Omental fat pad (tissue), 3 donors: ENCODE measurements at regions not wholly inside any gene's neighbourhood (a gene's known extent, or its start where the extent isn't known, plus 50 kb on each side); places are given as distances from the start of the nearest gene placed in this dataset.

Source experiments
- ATAC-seq: fragments of 150-250 bp; one replicate; pipeline ENCODE4 v1.9.1; 2016; ENCODE audit warnings: mild to moderate bottlenecking, moderate library complexity; ENCODE audit not compliant: low FRiP score
- DNase-seq: peaks from one replicate; pipeline ENCODE4 v3.0.0-alpha.2; 2019; ENCODE audit warnings: low spot score
- TF ChIP-seq, protein P1 (sequence below), 3 donors: fragments of 450-650 bp; IDR thresholded peaks; one replicate each; pipeline ENCODE4 v1.5.1; 2016 to 2017; ENCODE audit warnings: antibody characterized with exemption in 3 of 3, mild to moderate bottlenecking in 3 of 3, moderate library complexity in 2 of 3

DNA sequence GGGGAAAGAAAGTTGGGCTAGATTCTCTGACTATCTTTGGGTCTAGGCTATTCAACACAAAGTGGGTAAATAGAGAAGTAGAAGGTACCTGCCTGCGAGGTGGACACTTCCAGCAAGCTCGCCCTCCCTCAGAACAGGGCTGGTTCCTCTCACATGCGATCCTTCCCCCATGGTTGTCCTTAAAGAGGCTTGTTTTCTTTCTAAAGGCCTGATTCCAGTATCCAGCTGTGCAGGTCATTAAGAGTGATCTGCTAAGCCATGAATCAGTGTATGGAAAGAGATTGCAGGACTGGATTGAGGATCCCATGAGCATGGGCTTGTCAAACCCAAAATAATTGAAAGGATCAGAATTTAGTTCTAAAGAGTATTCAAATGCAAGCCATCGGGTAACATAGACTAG, 189.0 kb downstream of the URB2 start:
- ATAC-seq, result no peak
- TF ChIP-seq, protein P1, sequence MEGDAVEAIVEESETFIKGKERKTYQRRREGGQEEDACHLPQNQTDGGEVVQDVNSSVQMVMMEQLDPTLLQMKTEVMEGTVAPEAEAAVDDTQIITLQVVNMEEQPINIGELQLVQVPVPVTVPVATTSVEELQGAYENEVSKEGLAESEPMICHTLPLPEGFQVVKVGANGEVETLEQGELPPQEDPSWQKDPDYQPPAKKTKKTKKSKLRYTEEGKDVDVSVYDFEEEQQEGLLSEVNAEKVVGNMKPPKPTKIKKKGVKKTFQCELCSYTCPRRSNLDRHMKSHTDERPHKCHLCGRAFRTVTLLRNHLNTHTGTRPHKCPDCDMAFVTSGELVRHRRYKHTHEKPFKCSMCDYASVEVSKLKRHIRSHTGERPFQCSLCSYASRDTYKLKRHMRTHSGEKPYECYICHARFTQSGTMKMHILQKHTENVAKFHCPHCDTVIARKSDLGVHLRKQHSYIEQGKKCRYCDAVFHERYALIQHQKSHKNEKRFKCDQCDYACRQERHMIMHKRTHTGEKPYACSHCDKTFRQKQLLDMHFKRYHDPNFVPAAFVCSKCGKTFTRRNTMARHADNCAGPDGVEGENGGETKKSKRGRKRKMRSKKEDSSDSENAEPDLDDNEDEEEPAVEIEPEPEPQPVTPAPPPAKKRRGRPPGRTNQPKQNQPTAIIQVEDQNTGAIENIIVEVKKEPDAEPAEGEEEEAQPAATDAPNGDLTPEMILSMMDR (IDR thresholded peaks at IDR 0.05), result no peak

DNA sequence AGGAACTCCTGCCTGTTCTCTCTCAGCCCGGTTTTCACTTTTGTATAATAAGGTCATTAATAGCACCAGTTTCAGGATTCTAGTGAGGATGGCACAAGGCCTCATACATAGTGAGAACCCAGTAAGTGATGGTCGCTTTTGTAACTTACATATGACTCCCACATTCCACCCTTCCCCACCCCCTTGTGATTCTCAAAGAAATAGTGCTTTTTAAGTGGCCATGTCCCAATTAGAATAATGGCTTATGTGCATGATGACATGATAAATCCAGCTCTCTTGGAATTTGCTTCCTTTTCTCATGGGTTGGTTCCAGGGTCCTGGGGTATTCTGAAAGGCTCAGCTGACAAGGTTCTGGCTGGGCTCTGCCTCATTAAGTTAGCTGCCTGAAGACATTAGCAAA, 189.9 kb downstream of the URB2 start:
- DNase-seq (no peak), ATAC-seq (no peak)
- TF ChIP-seq, protein P1 (IDR thresholded peaks at IDR 0.05), result no peak

More for the DNA sequence above, 189.0 kb downstream of the URB2 start:
- no peak for DNase-seq

DNA sequence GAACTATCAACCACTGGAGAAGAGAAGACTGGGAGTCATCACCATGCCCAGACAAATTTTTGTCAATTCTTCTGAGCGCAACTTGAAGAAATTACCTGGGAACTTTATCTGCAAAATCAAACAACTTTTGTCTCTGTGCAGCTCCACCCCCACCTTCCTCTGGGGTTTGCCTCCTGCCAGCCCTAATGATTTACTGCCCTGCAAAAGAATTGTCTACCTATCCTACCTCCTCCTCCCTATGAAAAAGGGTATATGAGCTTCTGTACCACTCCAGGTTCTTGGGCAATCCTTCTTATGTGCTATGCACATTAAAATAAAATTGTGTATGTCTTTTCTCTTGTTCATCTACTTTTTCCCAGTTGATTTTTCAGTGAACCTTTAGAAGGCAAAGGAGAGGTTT, 191.9 kb downstream of the URB2 start:
- TF ChIP-seq, protein P1 (IDR thresholded peaks at IDR 0.05), result no peak

DNA sequence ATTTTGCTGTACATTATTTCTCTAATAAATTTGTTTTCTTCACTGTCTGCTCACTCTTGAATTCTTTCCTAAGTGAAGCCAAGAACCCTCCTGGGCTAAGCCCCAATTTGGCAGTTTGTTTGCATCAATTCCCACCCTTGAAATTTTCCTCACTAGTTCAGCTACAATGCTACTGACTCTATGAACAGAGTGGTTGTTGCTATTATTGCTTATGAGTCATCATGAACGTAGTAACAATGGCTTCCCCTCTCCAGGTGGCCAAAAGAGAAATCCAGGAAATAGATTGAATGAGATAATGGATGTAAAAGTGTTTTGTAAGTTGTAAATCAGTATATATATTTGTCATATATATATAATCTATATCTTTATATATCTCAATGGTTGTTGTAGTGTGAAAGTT, 193.0 kb downstream of the URB2 start:
- ATAC-seq, result no peak

More for the DNA sequence above, 191.9 kb downstream of the URB2 start:
- DNase-seq (no peak), ATAC-seq (no peak)

DNA sequence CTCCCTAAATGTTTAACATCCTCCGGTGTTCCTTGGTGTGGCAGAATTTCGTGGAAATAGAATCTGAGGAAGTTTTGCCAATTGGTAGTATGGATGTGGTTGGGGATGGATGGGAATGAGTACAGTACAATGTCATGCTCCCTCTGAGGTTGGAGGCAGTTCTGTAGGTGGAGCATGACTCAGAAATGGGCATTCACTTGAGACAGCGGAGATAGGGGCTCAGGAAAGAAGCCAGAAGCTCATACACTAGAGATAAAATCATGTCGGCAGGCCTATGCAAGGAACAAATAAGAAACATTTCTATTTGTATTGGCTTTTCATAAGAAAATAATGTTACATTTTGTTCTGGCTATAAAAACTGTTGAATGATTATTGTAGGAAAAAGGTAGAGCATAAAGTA, 196.0 kb downstream of the URB2 start:
- no peak for ATAC-seq
- no peak for DNase-seq
- TF ChIP-seq, protein P1 (IDR thresholded peaks at IDR 0.05), result no peak

More for the DNA sequence above, 193.0 kb downstream of the URB2 start:
- DNase-seq, result no peak
- TF ChIP-seq, protein P1 (IDR thresholded peaks at IDR 0.05), result no peak

DNA sequence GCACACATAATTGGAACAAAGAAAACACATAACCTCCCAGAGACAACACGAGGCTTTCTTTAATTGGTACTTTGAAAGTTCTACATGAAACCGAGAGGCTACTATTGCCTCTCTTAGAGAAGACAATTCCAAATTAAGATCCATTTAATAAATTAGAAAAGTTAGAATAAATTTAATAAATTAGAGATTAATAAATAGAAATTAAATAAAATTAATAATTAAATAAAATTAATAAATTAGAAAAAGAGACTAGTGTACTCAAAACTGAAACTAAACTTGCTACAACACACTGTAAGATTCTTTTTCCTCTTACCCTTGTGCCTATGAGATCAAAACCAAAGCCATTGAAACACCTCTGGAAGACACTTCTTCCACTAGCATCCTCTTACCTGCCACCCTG, 199.0 kb downstream of the URB2 start:
- ATAC-seq, result no peak
- TF ChIP-seq, protein P1 (IDR thresholded peaks at IDR 0.05), result no peak

DNA sequence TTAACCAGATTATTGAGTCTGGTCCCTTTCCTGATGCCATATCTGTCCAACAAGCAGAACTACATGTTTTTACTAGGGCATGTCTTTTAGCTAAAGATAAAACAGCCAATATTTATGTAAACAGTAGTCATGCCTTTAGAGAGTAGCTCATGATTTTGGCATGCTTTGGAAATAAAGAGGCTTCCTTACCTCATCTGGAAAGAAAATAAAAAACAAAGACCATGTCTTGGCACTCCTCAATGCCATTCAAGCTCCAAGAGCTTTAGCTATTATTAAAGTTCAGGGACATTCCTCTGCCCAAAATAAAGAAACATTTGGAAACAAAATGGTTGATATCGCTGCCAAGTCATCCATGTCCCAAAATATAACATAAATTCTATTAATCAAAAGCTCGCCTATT, 202.4 kb downstream of the URB2 start:
- no peak for ATAC-seq
- TF ChIP-seq, protein P1 (IDR thresholded peaks at IDR 0.05), result no peak
- no peak for DNase-seq

More for the DNA sequence above, 199.0 kb downstream of the URB2 start:
- no peak for DNase-seq
